ENCODE measurements at regions not wholly inside any gene's neighbourhood (a gene's known extent, or its start where the extent isn't known, plus 50 kb on each side); places are given as distances from the start of the nearest gene placed in this dataset.

- DNase-seq (ENCODE audit: low read depth, low spot score) (no peak), FAIRE-seq (no peak)
- intact Hi-C loops (cut with micrococcal nuclease), result no loop called here
- Histone ChIP-seq H3K27ac (ENCODE audit: insufficient read depth, low read depth, low read length) (no peak overlapping the region), H3K36me3 (ENCODE audit: control insufficient read depth in 2 of 2, extremely low read depth in 1 of 2, insufficient read depth in 2 of 2, low read length in 2 of 2) (no peaks in the 10 kb centered on the region), H3K4me3 (replicated peaks in 1 of 3; ENCODE audit: insufficient read depth in 1 of 3, low read depth in 1 of 3, low read length in 3 of 3) (no peak overlapping the region), H3K9me1 (replicated peaks; ENCODE audit: control insufficient read depth, extremely low read depth, insufficient read depth, low read length) (no peaks in the 10 kb centered on the region), H3K27me3 (ENCODE audit: control insufficient read depth in 2 of 2, insufficient read depth in 2 of 2, low read length in 2 of 2) (no peaks in the 10 kb centered on the region), H3K9ac (replicated peaks; ENCODE audit: extremely low read depth, insufficient read depth, low read length) (no peak overlapping the region), H4K20me1 (replicated peaks; ENCODE audit: control insufficient read depth, extremely low read depth, insufficient read depth, low read length) (no peaks in the 10 kb centered on the region), H3K9me3 (replicated peaks; ENCODE audit: control insufficient read depth, insufficient read depth, low read length) (no peaks in the 10 kb centered on the region), H3K4me2 (ENCODE audit: insufficient read depth, low read length) (no peak overlapping the region), H2AFZ (ENCODE audit: low read depth, low read length) (no peak overlapping the region), H3K4me1 (ENCODE audit: control insufficient read depth, extremely low read depth, insufficient read depth, low read length) (no peaks in the 10 kb centered on the region), H3K79me2 (ENCODE audit: control insufficient read depth, insufficient read depth, low read length) (no peaks in the 10 kb centered on the region)
- ChIA-PET POLR2A (no interaction called here), CTCF (no interaction called here)
- dilution Hi-C loops (cut with MboI; ENCODE audit: extremely low pct_ligation_motif_present, low sequenced_read_pairs), result no loop called here
- no peak for TF ChIP-seq CTCF (IDR thresholded peaks at IDR 0.05; ENCODE audit: extremely low read depth in 1 of 2, insufficient read depth in 1 of 2, low read depth in 1 of 2, low read length in 2 of 2)
- no peak for TF ChIP-seq JUN (IDR thresholded peaks at IDR 0.05; ENCODE audit: borderline replicate concordance, insufficient read depth, insufficient read length, low read depth)
- TF ChIP-seq POLR2AphosphoS5 (IDR thresholded peaks at IDR 0.05; ENCODE audit: insufficient read depth, low read depth, low read length), result no peak
- no peak for TF ChIP-seq EZH2 (IDR thresholded peaks at IDR 0.05; ENCODE audit: borderline replicate concordance, low read depth, low read length, severe bottlenecking)
- TF ChIP-seq GATA2 (IDR thresholded peaks at IDR 0.05; ENCODE audit: insufficient read depth, insufficient read length, low read depth, low read length), result no peak
- no peak for TF ChIP-seq POLR2A (IDR thresholded peaks at IDR 0.05; ENCODE audit: low read depth, low read length)
- TF ChIP-seq, protein P1, sequence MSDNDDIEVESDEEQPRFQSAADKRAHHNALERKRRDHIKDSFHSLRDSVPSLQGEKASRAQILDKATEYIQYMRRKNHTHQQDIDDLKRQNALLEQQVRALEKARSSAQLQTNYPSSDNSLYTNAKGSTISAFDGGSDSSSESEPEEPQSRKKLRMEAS (IDR thresholded peaks at IDR 0.05; ENCODE audit: insufficient read depth, insufficient read length), result no peak
- no peak for TF ChIP-seq FOS (IDR thresholded peaks at IDR 0.05; ENCODE audit: borderline replicate concordance, insufficient read depth, low read length)
- no TSS peak for BruUV-seq (replicated peaks)
Observed at GRCh38 chr9:31034311-31034710, 1350.1 kb upstream of the ACO1 start.
